Pancreas (tissue), 10 donors: ENCODE measurements at regions not wholly inside any gene's neighbourhood (a gene's known extent, or its start where the extent isn't known, plus 50 kb on each side); places are given as distances from the start of the nearest gene placed in this dataset.
A peak's percentile ranks its signal among the peaks of the same experiment; 100 is the strongest.
"Not testable (repeated sequence)": the region's sequence is repeated elsewhere in the genome, so short reads cannot be mapped to it uniquely, and the experiment has no call there.

Experiments used
- ATAC-seq, 4 donors: fragments of 200-7000 bp; cut with Tn5 transposase; one replicate each; pipeline versions ENCODE4 v1.8.0 to v1.9.1; 2020; ENCODE audit warnings: mild to moderate bottlenecking in 4 of 4, moderate library complexity in 4 of 4
- DNase-seq, 6 donors: peaks; one replicate each; pipeline ENCODE4 v3.0.0-alpha.2; 2020
- FAIRE-seq: peaks from 2 replicates; lab custom pipeline; 2012; peaks lifted over from hg19 to GRCh38; lab: Jason Lieb, UNC
- H3K27ac ChIP-seq, 4 donors: fragments of 200-600 bp; sonication (generic); 1 replicate in 3 of 4; 2 replicates in 1 of 4; pipeline versions ENCODE4 v1.5.0 to v1.8.0; 2020
- H3K27me3 ChIP-seq, 4 donors: fragments of 200-600 bp; one replicate each; pipeline ENCODE4 v1.8.0; 2021
- H3K36me3 ChIP-seq, 3 donors: fragments of 200-600 bp; sonication (generic) in 1 of 3; one replicate each; pipeline versions ENCODE4 v1.5.0 to v1.8.0; 2020 to 2021
- H3K4me1 ChIP-seq, 3 donors: fragments of 200-600 bp; one replicate each; pipeline ENCODE4 v1.8.0; 2021
- H3K4me3 ChIP-seq, 4 donors: fragments of 200-600 bp; sonication (generic) in 2 of 4; one replicate each; pipeline versions ENCODE4 v1.5.0 to v1.8.0; 2020 to 2021
- H3K9me3 ChIP-seq, 4 donors: fragments of 200-600 bp; one replicate each; pipeline ENCODE4 v1.8.0; 2021
- CTCF ChIP-seq, 4 donors: fragments of 200-600 bp; sonication (generic) in 3 of 4; IDR thresholded peaks; one replicate each; pipeline versions ENCODE4 v1.5.0 to v1.8.0; 2021; ENCODE audit warnings: antibody characterized with exemption in 4 of 4
- WGBS, 2 donors: extraction: QIAGEN DNeasy Blood & Tissue Kit; methylation state at CpG; one replicate each; pipeline ENCODE4 v1.1.7; 2013; 5-methylcytosine and 5-hydroxymethylcytosine counted together
- intact Hi-C, 3 donors: fragments of 100-400 bp; cut with DNase I; formaldehyde crosslinking; loops; one replicate each; pipeline versions ENCODE4 v1.11.1 to v1.14.2; 2022
- donor health status: healthy with polysubstance abuse.
- donor health status: DM: no; HTN: no; CAD: no; lungs with moderate emphysema.
- donor health status: DM: no; HTN: no; CAD: no.
- donor health status: control.
- donor health status: control.
- donor health status: Bipolar disorder and iron deficiency.
- donor health status: DM: yes; HTN: yes; CAD: no.
- donor health status: DM: no; HTN: no; CAD: no.
- donor health status: DM: no; HTN: no; CAD: no.
- donor health status: DM: yes; HTN: yes; CAD: no.

- Histone ChIP-seq H3K27ac (no peak overlapping the region), H3K27me3 (no peaks in the 10 kb centered on the region), H3K9me3 (no peaks in the 10 kb centered on the region), H3K36me3 (no peaks in the 10 kb centered on the region), H3K4me3 (no peak overlapping the region), H3K4me1 (peaks cover 0 to 4% (median 3%) of the 10 kb centered on the region in 3 donors)
- ATAC-seq (no peak), FAIRE-seq (no peak), DNase-seq (no peak)
- 39 to 75% methylated on average over 2 of the region's 2 CpGs for WGBS, 2 donors
- intact Hi-C loops, result no loop called here
- TF ChIP-seq CTCF (IDR thresholded peaks at IDR 0.05), result no peak
These were observed 501.7 kb downstream of the STK39 start for GRCh38 chr2:167745667-167746066.

GRCh38 chr2:167739921-167740320 is 507.5 kb downstream of the STK39 start:
- ATAC-seq, H3K4me1 ChIP-seq, H3K36me3 ChIP-seq, DNase-seq, H3K27me3 ChIP-seq, FAIRE-seq, H3K27ac ChIP-seq, intact Hi-C loops, H3K9me3 ChIP-seq, H3K4me3 ChIP-seq: not testable (repeated sequence)
- 86 to 100% methylated on average over 1 of the region's 1 CpG for WGBS, 2 donors

- Histone ChIP-seq H3K36me3 (no peaks in the 10 kb centered on the region), H3K4me1 (no peaks in the 10 kb centered on the region), H3K27ac (no peak overlapping the region), H3K9me3 (no peaks in the 10 kb centered on the region), H3K27me3 (no peaks in the 10 kb centered on the region), H3K4me3 (no peak overlapping the region)
- DNase-seq (no peak), ATAC-seq (peak in 1 of 4 donors; percentile 12), FAIRE-seq (no peak)
- intact Hi-C loops, result no loop called here
- no peak for TF ChIP-seq CTCF (IDR thresholded peaks at IDR 0.05)
- WGBS, 2 donors, result 35 to 41% methylated on average over 2 of the region's 2 CpGs
These were observed 513.6 kb downstream of the STK39 start for GRCh38 chr2:167733747-167734146.

- TF ChIP-seq CTCF (IDR thresholded peaks at IDR 0.05), result no peak
- Histone ChIP-seq H3K27ac (no peak overlapping the region), H3K4me3 (no peak overlapping the region), H3K36me3 (no peaks in the 10 kb centered on the region), H3K27me3 (no peaks in the 10 kb centered on the region), H3K4me1 (no peaks in the 10 kb centered on the region), H3K9me3 (no peaks in the 10 kb centered on the region)
- FAIRE-seq, result no peak
- no peak for ATAC-seq
- WGBS, 2 donors, result 90 to 92% methylated on average over 4 of the region's 4 CpGs
- intact Hi-C loops, result no loop called here
- no peak for DNase-seq
These were observed 515.1 kb downstream of the STK39 start for GRCh38 chr2:167732326-167732725.

- DNase-seq, result no peak
- no peaks in the 10 kb centered on the region for H3K4me1 ChIP-seq
- H3K9me3 ChIP-seq, result no peaks in the 10 kb centered on the region
- ATAC-seq, result no peak
- H3K27ac ChIP-seq, result no peak overlapping the region
- FAIRE-seq, result no peak
- intact Hi-C loops, result no loop called here
- H3K4me3 ChIP-seq, result no peak overlapping the region
- no peak for TF ChIP-seq CTCF (IDR thresholded peaks at IDR 0.05)
- WGBS, 2 donors, result 84 to 90% methylated on average over 3 of the region's 3 CpGs
- no peaks in the 10 kb centered on the region for H3K36me3 ChIP-seq
- no peaks in the 10 kb centered on the region for H3K27me3 ChIP-seq
These were observed 517.5 kb downstream of the STK39 start for GRCh38 chr2:167729911-167730310.
